H4 (cell line): ENCODE measurements at regions not wholly inside any gene's neighbourhood (a gene's known extent, or its start where the extent isn't known, plus 50 kb on each side); places are given as distances from the start of the nearest gene placed in this dataset.

Source experiments
- DNase-seq: peaks from one replicate; pipeline ENCODE4 v3.0.0-alpha.2; 2015; ENCODE audit warnings: low spot score

DNA sequence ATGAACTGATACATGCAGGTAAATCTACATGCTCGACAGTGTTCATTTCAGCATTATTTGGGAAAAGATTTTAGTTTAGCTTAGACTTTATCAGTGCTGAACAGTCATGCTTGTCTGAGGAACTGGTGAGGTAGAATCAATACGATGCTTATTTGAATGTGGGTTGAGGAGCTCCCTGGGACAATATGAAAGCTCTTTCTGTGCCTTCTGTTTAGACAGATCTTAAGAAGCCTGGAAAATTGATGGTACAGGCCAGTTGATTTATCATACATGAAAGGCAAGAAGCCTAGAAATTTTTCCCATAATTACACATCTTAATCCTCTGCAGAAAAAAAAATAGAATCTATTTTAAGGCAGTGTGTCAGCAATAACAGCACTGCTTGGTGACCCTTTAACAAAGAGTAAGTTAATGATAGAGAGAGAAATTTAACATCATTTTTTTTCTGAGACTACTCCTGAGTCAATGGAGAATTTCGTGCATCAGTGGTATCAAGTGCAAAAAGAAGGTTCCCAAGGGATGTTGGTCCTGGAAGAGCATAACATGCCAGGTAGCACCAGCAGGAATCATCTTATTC is 252.2 kb upstream of the CDH20 start:
- DNase-seq: no peak

- DNase-seq: no peak
Measured at GRCh38 chr18:61082976-61083630, 250.1 kb upstream of the CDH20 start.

GRCh38 chr18:61085036-61085435 is 248.2 kb upstream of the CDH20 start:
- DNase-seq: no peak

DNA sequence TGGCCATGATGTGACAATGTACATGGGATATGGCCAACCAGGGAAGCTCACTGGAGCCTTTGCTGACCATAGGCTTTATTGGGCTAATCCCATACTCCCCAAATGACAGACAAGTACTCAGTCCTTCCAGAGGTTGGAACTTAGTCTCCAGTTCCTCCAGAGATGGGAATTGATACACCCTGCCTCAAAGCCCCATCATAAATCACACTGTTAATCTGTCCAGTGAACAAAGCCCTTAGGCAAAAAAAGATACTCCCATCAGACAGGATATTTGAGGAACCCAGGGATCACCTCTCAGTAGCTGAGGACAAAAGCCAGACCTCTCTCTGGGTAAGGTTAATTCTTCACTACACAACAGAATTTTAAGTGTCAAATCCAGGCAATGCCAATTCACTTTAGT is 247.5 kb upstream of the CDH20 start:
- no peak for DNase-seq

GRCh38 chr18:61086657-61087056 is 246.6 kb upstream of the CDH20 start:
- DNase-seq: no peak

GRCh38 chr18:61091379-61091778 is 241.9 kb upstream of the CDH20 start:
- DNase-seq: no peak

DNA sequence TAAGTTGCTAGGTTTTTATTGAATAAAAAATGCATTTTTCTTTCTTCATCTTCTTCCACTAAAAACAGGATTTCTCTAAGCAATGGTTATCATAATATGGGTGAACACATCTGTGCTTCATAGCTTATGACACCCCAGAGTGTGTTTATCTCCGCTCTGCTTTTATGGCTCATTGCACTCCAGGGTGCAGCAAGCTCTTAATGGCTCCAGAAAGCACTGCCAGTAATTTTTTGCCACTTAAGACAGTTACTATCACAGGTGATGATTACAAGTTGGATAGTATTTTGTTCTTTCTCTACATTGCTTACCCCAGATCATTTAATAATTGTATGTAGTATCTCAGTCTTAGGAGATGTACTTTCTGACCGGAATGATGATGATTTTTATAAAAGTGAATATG is 239.3 kb upstream of the CDH20 start:
- no peak for DNase-seq

DNA sequence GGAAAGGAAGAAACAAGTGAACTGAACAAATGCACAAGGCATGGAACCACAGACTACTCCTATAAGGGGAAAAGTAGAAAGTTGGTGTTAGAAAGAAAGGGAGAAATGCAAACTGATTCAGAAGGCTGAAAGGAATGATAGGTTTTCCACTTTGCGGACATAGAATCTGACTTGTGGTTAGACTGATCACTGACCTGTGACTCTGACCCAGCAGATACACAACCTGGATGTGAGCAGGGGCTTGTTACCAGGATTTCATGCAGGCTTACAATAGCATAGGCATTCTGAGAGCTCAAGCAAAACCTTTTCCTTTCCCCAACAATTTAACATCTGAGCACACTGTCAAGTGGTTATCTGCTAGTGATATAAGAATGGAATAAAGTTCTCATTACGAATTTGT is 237.0 kb upstream of the CDH20 start:
- DNase-seq: no peak

DNA sequence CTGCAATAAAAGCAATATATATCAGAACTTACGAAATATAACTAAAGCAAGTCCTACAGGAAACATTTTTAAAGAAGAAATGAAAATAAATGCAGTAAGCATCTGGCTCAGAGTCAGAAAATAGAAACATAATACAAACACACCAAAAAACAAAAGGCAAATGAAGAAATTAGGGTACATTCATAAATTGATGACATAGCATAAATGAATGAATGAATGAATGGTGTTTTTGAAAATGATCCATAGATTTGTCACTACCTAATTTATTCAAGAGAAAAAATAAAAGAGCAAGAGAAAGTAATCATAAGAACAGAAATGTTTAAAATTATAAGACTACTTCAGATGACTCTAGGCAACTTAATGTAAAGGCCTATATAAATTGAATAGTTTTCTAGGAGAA is 226.1 kb upstream of the CDH20 start:
- no peak for DNase-seq

GRCh38 chr18:61108706-61109105 is 224.5 kb upstream of the CDH20 start:
- no peak for DNase-seq

DNA sequence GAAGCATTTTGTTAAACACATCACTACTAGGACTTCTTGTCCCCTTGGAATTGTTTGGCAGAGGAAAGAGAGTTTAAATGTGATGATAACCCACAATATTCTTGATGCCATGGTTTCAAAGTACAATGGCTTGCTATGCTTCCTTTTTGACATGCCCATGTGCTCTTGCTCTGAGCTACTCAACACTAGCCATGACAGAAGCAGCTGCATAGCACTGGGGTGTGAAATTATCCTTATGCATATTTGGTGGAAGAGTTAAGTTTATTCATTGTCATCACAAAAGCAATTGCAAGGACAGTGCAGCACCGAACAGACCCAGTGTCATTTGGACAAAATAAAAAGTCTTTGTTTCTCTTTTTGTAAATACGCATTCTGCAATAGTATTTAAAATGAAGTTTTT is 209.9 kb upstream of the CDH20 start:
- DNase-seq: no peak

DNA sequence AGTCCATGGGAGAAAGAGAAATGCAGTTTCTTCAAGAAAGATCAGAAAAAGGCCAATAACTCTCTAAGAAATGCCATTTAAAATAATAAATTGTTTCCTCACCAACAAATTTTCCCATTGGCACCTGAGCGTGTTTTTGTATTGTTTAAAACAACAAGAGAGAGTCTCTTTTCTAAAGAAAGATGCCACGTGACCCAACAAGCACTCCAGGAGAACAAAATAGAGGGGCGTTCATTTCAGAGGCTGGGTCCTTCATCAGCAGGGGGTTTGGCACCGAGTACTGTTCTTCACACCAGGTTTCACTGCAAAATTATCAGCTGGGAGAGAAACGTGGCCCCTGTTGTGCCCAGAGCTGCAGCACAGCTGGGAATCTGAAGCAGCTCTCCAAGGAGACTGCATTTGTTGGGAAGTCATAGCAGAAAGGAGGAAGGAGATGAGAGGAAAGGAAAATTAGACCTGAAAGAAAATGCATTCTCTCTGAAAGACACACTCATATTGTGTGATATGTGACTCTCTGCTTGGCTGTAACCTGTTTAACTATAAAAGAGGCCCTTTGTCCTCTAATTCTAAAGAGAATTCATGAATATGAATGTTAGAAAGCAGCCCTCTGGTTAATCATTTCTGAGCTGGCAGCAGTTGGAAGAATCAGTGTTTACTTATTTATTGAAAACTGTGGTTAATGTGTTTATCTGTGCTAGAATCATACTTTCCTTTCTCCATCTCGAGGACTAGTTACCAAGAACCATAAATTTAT is 205.3 kb upstream of the CDH20 start:
- DNase-seq: no peak

DNA sequence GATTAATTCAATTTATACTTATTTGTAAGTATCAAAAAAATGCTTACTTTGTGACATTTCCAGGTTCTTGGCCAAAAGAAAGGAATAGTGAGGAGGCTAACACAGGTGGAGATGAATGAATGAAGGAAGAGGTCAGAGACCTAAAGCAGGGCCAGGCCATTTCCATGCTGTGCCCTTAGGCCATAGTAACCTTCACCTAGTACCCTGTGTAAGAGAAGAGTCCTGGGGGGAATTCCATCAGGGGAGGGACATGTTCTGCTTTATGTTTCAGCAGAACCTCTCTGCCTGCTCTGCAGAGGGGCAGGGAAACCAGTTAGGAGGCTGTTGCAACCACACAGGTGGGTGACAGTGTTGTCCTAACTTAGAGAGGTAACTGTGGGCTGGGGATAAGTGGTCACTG is 204.2 kb upstream of the CDH20 start:
- no peak for DNase-seq

DNA sequence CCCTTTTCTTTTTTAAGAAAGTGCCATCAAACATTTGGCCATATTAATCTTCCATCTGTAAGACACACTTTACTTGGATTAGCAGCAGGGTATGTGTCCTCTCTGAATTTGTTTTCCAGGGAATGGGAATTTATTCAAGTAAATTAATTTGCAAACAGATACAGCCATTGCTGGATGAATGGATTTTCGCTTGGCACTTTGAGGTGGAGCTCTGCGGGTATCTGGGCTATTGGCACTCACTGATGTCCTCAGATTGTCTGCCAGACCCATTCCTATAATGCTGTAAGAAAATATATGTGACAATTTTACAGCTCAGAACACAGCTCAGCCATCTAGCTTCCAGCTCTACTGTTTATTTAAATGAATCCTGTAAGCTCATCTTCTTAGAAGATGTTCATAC is 201.2 kb upstream of the CDH20 start:
- DNase-seq: no peak

GRCh38 chr18:61133783-61134182 is 199.4 kb upstream of the CDH20 start:
- DNase-seq: no peak

GRCh38 chr18:61136711-61137251 is 196.4 kb upstream of the CDH20 start:
- DNase-seq: no peak

GRCh38 chr18:61141691-61142090 is 191.5 kb upstream of the CDH20 start:
- no peak for DNase-seq

GRCh38 chr18:61148322-61148721 is 184.9 kb upstream of the CDH20 start:
- no peak for DNase-seq

DNA sequence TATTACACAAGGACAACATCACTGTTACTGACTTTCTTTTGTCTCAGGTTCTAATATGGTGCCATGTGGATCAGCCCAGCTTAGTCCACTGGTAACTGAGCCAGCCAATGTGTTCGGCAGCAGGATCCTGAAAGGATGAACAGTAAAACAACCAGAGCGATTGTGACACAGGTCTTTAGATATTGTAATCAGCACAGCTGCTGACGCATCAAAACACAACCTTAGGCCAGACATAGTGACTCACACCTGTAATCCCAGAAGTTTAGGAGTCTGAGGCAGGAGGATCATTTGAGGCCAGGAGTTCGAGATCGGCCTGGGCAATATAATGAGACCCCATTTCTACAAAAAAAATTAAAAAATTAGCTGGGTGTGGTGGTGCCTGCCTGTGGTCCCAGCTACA is 183.4 kb upstream of the CDH20 start:
- no peak for DNase-seq

DNA sequence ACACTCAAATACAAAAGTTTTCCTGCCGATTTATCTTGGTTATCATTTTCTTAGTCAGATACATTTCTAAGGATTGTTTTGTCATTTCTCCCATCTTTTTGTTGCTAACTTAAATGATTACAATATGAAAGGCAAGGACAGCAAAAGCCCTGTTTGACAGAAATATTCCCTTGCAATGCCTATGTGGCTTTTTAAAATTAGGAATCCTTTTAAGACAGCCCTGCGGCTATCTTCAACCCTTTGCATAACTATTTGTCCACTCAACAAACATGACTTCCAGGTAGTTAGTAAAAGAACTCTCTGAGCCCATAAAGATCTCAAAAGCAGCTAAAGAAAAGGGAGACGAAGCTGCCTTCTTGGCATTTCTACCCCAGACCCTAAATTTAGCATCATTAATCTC is 179.7 kb upstream of the CDH20 start:
- DNase-seq: no peak

DNA sequence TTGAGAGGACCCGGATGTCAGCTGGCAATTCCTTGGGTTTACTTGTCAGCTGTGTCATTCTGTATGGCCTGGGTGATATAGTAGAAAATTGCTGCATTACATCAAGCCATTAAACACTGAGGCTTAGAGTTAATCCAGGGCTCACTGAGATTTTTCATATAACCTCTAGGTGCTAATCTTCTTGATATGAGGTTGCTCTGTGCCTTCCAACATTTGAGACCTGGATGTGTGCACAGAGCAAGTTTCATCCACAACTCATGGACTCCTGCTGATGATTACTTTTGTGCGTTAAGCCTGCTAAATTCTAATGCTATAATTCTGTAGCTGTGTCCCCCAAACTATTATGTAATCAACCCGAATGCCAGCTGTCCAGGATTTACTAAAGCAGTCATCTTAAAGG is 178.4 kb upstream of the CDH20 start:
- no peak for DNase-seq

GRCh38 chr18:61155586-61155985 is 177.6 kb upstream of the CDH20 start:
- DNase-seq: no peak

DNA sequence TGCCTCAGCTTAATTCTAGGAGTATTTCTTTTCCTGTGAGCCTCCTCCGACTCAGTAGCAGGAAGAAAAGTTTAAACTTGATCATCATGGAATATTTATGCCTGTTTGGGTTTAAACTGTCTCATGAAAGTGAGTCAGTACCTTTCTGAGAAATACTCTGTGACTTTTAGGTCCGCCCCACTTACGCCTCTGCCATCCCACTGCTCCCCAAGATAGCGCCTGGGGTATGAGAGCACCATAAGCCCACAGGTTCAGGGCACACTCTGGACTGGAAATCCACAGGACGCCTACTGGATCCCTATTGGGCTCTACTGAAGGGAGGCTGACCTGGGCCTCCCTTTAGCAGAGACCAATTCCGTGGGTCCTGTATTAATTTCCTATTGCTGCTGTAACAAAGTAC is 175.8 kb upstream of the CDH20 start:
- DNase-seq: no peak
